ENCODE measurements at regions not wholly inside any gene's neighbourhood (a gene's known extent, or its start where the extent isn't known, plus 50 kb on each side); places are given as distances from the start of the nearest gene placed in this dataset.
"Not testable (repeated sequence)": the region's sequence is repeated elsewhere in the genome, so short reads cannot be mapped to it uniquely, and the experiment has no call there.

- no peak for DNase-seq (ENCODE audit: low read depth)
- no peak for TF ChIP-seq CTCF (IDR thresholded peaks at IDR 0.05; ENCODE audit: control insufficient read depth, extremely low read depth, insufficient read depth)
- no peak overlapping the region for H3K4me3 ChIP-seq (ENCODE audit: low read depth, low read length)
Observed at GRCh38 chr9:90073186-90073945, 468.6 kb downstream of the GADD45G start.

GRCh38 chr9:90074316-90074962, 469.6 kb downstream of the GADD45G start:
- no peak for DNase-seq (ENCODE audit: low read depth)
- no peak for TF ChIP-seq CTCF (IDR thresholded peaks at IDR 0.05; ENCODE audit: control insufficient read depth, extremely low read depth, insufficient read depth)
- H3K4me3 ChIP-seq (ENCODE audit: low read depth, low read length) = no peak overlapping the region

GRCh38 chr9:90077598-90077997, 472.8 kb downstream of the GADD45G start:
- H3K4me3 ChIP-seq (ENCODE audit: low read depth, low read length); DNase-seq (ENCODE audit: low read depth): not testable (repeated sequence)

- no peak overlapping the region for H3K4me3 ChIP-seq (ENCODE audit: low read depth, low read length)
- no peak for TF ChIP-seq CTCF (IDR thresholded peaks at IDR 0.05; ENCODE audit: control insufficient read depth, extremely low read depth, insufficient read depth)
- no peak for DNase-seq (ENCODE audit: low read depth)
Observed at GRCh38 chr9:90078988-90079421, 474.2 kb downstream of the GADD45G start.

- no peak for DNase-seq (ENCODE audit: low read depth)
- TF ChIP-seq CTCF (IDR thresholded peaks at IDR 0.05; ENCODE audit: control insufficient read depth, extremely low read depth, insufficient read depth) = no peak
- H3K4me3 ChIP-seq (ENCODE audit: low read depth, low read length) = no peak overlapping the region
Observed at GRCh38 chr9:90085633-90086032, 480.8 kb downstream of the GADD45G start.

GRCh38 chr9:90086101-90086511, 481.3 kb downstream of the GADD45G start:
- no peak for DNase-seq (ENCODE audit: low read depth)
- no peak for TF ChIP-seq CTCF (IDR thresholded peaks at IDR 0.05; ENCODE audit: control insufficient read depth, extremely low read depth, insufficient read depth)
- H3K4me3 ChIP-seq (ENCODE audit: low read depth, low read length) = no peak overlapping the region

- no peak for TF ChIP-seq CTCF (IDR thresholded peaks at IDR 0.05; ENCODE audit: control insufficient read depth, extremely low read depth, insufficient read depth)
- no peak for DNase-seq (ENCODE audit: low read depth)
- H3K4me3 ChIP-seq (ENCODE audit: low read depth, low read length) = no peak overlapping the region
Observed at GRCh38 chr9:90088434-90088833, 483.6 kb downstream of the GADD45G start.
